BLaER1 treated with 17β-estradiol and CSF1 and Interleukin-3, amounts not matched to agents 10 nM and 100 nM (cell line): ENCODE measurements at regions not wholly inside any gene's neighbourhood (a gene's known extent, or its start where the extent isn't known, plus 50 kb on each side); places are given as distances from the start of the nearest gene placed in this dataset.

Source experiments
- H3K27ac ChIP-seq, 11 experiments: shearing (Covaris generic); formaldehyde crosslinking; 2 replicates each; pipeline ENCODE4 v1.8.1; 2022
- H3K27me3 ChIP-seq, 11 experiments: shearing (Covaris generic); formaldehyde crosslinking; 2 replicates each; pipeline ENCODE4 v1.8.1; 2022
- H3K36me3 ChIP-seq, 11 experiments: shearing (Covaris generic); formaldehyde crosslinking; 2 replicates each; pipeline ENCODE4 v1.8.1; 2022
- H3K4me1 ChIP-seq, 10 experiments: shearing (Covaris generic); formaldehyde crosslinking; 2 replicates each; pipeline ENCODE4 v1.8.1; 2022
- H3K4me2 ChIP-seq, 11 experiments: shearing (Covaris generic); formaldehyde crosslinking; 2 replicates each; pipeline ENCODE4 v1.8.1; 2022
- H3K4me3 ChIP-seq, 10 experiments: shearing (Covaris generic); formaldehyde crosslinking; 2 replicates each; pipeline ENCODE4 v1.8.1; 2022
- H3K9ac ChIP-seq, 11 experiments: shearing (Covaris generic); formaldehyde crosslinking; 2 replicates each; pipeline ENCODE4 v1.8.1; 2022
- H3K9me3 ChIP-seq, 11 experiments: shearing (Covaris generic); formaldehyde crosslinking; replicated peaks in 1 of 11; 2 replicates each; pipeline ENCODE4 v1.8.1; 2022
- H4K20me1 ChIP-seq, 11 experiments: shearing (Covaris generic); formaldehyde crosslinking; 2 replicates each; pipeline ENCODE4 v1.8.1; 2022
- Cebpa-rat ChIP-seq, 11 experiments: shearing (Covaris generic); IDR thresholded peaks; 2 replicates each; pipeline ENCODE4 v1.8.1; 2022

DNA sequence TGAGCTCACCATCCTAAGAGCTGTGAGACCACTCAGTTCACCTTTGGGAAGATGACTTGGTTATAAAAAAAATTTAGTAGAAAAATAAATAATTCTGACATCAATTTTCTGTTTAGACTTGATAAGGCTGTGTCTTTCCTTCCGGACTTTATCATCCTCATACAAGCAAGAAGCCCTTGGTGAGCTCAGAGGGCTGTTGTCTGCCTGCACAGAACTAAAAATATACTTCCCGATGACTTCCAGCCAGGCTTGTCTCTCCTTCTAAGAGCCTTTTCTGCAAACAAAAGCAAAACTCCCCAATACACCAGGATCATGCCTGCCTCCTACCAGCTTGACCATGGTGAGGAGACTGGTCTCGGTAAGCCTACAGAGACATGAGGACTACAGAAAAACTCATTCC, 58.3 kb upstream of the PHOX2B start:
- H3K4me1 ChIP-seq, result no peaks in the 10 kb centered on the region
- TF ChIP-seq Cebpa-rat (IDR thresholded peaks at IDR 0.05), result no peak
- H3K27ac ChIP-seq, result no peak overlapping the region
- no peak overlapping the region for H3K9ac ChIP-seq
- no peaks in the 10 kb centered on the region for H3K27me3 ChIP-seq
- no peak overlapping the region for H3K4me2 ChIP-seq
- no peak overlapping the region for H3K4me3 ChIP-seq
- H3K9me3 ChIP-seq, result no peaks in the 10 kb centered on the region
- no peaks in the 10 kb centered on the region for H4K20me1 ChIP-seq
- H3K36me3 ChIP-seq, result no peaks in the 10 kb centered on the region

DNA sequence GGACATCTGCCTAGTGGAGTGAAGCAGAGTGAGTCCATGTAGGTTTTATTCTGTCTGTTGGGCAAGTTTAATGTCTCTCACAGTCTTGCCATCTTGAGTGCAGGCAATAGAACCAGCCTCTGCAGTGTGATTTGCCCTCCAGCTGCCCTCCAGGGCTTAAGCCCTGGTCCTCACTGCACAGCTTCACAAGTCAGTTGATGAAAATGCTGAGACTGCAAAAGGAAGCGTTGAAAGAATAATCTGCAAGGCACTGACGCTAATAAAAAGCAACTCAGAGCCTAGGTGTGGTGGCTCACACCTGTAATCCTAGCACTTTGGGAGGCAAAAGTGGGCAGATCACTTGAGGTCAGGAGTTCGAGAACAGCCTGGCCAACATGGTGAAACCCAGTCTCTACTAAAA, 54.1 kb upstream of the PHOX2B start:
- no peak overlapping the region for H3K4me2 ChIP-seq
- no peaks in the 10 kb centered on the region for H4K20me1 ChIP-seq
- H3K4me3 ChIP-seq, result no peak overlapping the region
- no peaks in the 10 kb centered on the region for H3K36me3 ChIP-seq
- no peak overlapping the region for H3K9ac ChIP-seq
- no peak for TF ChIP-seq Cebpa-rat (IDR thresholded peaks at IDR 0.05)
- H3K27me3 ChIP-seq, result no peaks in the 10 kb centered on the region
- no peak overlapping the region for H3K27ac ChIP-seq
- no peaks in the 10 kb centered on the region for H3K4me1 ChIP-seq
- peaks cover 0 to 8% (median 0%) of the 10 kb centered on the region in 11 experiments; a peak in 1 of 22 replicates for H3K9me3 ChIP-seq

DNA sequence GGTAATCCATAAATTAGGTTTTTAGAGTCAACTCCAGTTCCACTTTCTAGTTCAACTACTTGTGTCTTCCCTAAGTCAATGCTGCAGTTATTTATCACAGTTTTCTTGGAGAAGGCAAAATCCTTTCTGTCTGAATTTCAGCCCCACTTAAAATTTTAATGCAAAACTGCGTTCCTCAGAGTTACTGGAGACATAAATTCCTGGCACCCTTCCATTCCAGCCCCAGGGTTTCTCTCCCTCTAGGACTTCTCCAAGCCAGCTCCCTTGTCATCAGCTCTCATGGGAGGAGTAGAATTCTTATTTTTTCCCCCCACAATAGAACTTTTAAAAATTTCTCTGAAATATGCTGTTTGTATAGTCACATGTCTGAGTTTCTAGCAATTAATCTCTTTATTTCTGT, 50.6 kb upstream of the PHOX2B start:
- no peak for TF ChIP-seq Cebpa-rat (IDR thresholded peaks at IDR 0.05)
- Histone ChIP-seq H3K36me3 (no peaks in the 10 kb centered on the region), H3K9ac (no peak overlapping the region), H3K4me3 (no peak overlapping the region), H3K4me1 (no peaks in the 10 kb centered on the region), H3K27ac (no peak overlapping the region), H4K20me1 (no peaks in the 10 kb centered on the region), H3K9me3 (peaks cover 0 to 8% (median 0%) of the 10 kb centered on the region in 11 experiments; a peak in 1 of 22 replicates), H3K27me3 (no peaks in the 10 kb centered on the region), H3K4me2 (no peak overlapping the region)
